ENCODE measurements at regions not wholly inside any gene's neighbourhood (a gene's known extent, or its start where the extent isn't known, plus 50 kb on each side); places are given as distances from the start of the nearest gene placed in this dataset.
"Not testable (repeated sequence)": the region's sequence is repeated elsewhere in the genome, so short reads cannot be mapped to it uniquely, and the experiment has no call there.

GRCh38 chr1:146510248-146510983 lies 281.6 kb upstream of the NOTCH2NLA start:
- DNase-seq (ENCODE audit: low read depth): not testable (repeated sequence)

- not testable (repeated sequence) for DNase-seq (ENCODE audit: low read depth)
Measured at GRCh38 chr1:146504121-146504520, 275.3 kb upstream of the NOTCH2NLA start.

- not testable (repeated sequence) for DNase-seq (ENCODE audit: low read depth)
Measured at GRCh38 chr1:146487555-146487954, 258.7 kb upstream of the NOTCH2NLA start.

- DNase-seq (ENCODE audit: low read depth): not testable (repeated sequence)
Measured at GRCh38 chr1:146487155-146487554, 258.3 kb upstream of the NOTCH2NLA start.

GRCh38 chr1:146486300-146487014 lies 257.6 kb upstream of the NOTCH2NLA start:
- not testable (repeated sequence) for DNase-seq (ENCODE audit: low read depth)

- DNase-seq (ENCODE audit: low read depth): not testable (repeated sequence)
Measured at GRCh38 chr1:146484195-146484594, 255.4 kb upstream of the NOTCH2NLA start.

- not testable (repeated sequence) for DNase-seq (ENCODE audit: low read depth)
Measured at GRCh38 chr1:146479188-146479587, 250.4 kb upstream of the NOTCH2NLA start.

- DNase-seq (ENCODE audit: low read depth): peak; percentile 16
Measured at GRCh38 chr1:146478125-146478720, 249.4 kb upstream of the NOTCH2NLA start.

GRCh38 chr1:146475086-146475485 lies 246.3 kb upstream of the NOTCH2NLA start:
- DNase-seq (ENCODE audit: low read depth): not testable (repeated sequence)

GRCh38 chr1:146474216-146474615 lies 245.4 kb upstream of the NOTCH2NLA start:
- not testable (repeated sequence) for DNase-seq (ENCODE audit: low read depth)

- peak; percentile 64 for DNase-seq (ENCODE audit: low read depth)
Measured at GRCh38 chr1:146472192-146472861, 243.5 kb upstream of the NOTCH2NLA start.

- not testable (repeated sequence) for DNase-seq (ENCODE audit: low read depth)
Measured at GRCh38 chr1:146459939-146460338, 231.1 kb upstream of the NOTCH2NLA start.

GRCh38 chr1:146459308-146459707 lies 230.5 kb upstream of the NOTCH2NLA start:
- DNase-seq (ENCODE audit: low read depth): not testable (repeated sequence)

GRCh38 chr1:146448877-146449246 lies 220.0 kb upstream of the NOTCH2NLA start:
- not testable (repeated sequence) for DNase-seq (ENCODE audit: low read depth)

GRCh38 chr1:146448212-146448876 lies 219.5 kb upstream of the NOTCH2NLA start:
- DNase-seq (ENCODE audit: low read depth): peak; percentile 32

- not testable (repeated sequence) for DNase-seq (ENCODE audit: low read depth)
Measured at GRCh38 chr1:146443871-146444222, 215.0 kb upstream of the NOTCH2NLA start.

- not testable (repeated sequence) for DNase-seq (ENCODE audit: low read depth)
Measured at GRCh38 chr1:146443088-146443870, 214.5 kb upstream of the NOTCH2NLA start.

GRCh38 chr1:146438543-146438942 lies 209.7 kb upstream of the NOTCH2NLA start:
- DNase-seq (ENCODE audit: low read depth): not testable (repeated sequence)

- DNase-seq (ENCODE audit: low read depth): not testable (repeated sequence)
Measured at GRCh38 chr1:146416642-146417041, 187.8 kb upstream of the NOTCH2NLA start.

GRCh38 chr1:146415017-146415416 lies 186.2 kb upstream of the NOTCH2NLA start:
- DNase-seq (ENCODE audit: low read depth): not testable (repeated sequence)

GRCh38 chr1:146413911-146414310 lies 185.1 kb upstream of the NOTCH2NLA start:
- DNase-seq (ENCODE audit: low read depth): not testable (repeated sequence)
